GM18519 (cell line): ENCODE measurements at regions not wholly inside any gene's neighbourhood (a gene's known extent, or its start where the extent isn't known, plus 50 kb on each side); places are given as distances from the start of the nearest gene placed in this dataset.
"Not testable (repeated sequence)": the region's sequence is repeated elsewhere in the genome, so short reads cannot be mapped to it uniquely, and the experiment has no call there.

ENCODE experiments used
- ATAC-seq: cut with Tn5 transposase; IDR thresholded peaks from one replicate; pipeline ENCODE4 v1.9.1; 2021; ENCODE audit warnings: mild to moderate bottlenecking, moderate library complexity; ENCODE audit not compliant: unreplicated experiment, low FRiP score

GRCh38 chr16:8137606-8138005 is 452.7 kb downstream of the TMEM114 start:
- ATAC-seq: no peak

GRCh38 chr16:8130197-8130596 is 460.1 kb downstream of the TMEM114 start:
- ATAC-seq: no peak

- ATAC-seq: no peak
Observed at GRCh38 chr16:8127070-8127469, 463.2 kb downstream of the TMEM114 start.

- ATAC-seq: no peak
Observed at GRCh38 chr16:8126313-8126712, 464.0 kb downstream of the TMEM114 start.

DNA sequence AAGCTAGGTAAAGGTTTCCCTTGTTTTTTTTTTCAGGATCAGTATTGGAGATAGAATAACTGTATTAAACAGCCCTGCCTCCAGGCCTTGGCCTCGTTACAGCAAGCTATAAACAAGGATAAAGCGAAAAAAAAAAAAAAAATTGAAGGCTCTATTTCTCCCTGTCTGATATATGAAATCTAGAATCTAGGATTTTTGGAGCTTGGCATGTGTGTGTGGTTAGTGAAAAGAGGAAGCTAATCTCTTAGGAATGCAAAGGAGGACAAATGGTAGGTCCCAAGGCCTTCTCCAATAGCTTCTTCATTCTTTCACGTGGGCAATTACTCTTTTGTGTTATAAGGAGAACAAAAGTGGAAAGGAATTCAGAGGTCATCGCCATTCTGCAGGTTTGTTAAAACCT is 470.3 kb downstream of the TMEM114 start:
- ATAC-seq: no peak

DNA sequence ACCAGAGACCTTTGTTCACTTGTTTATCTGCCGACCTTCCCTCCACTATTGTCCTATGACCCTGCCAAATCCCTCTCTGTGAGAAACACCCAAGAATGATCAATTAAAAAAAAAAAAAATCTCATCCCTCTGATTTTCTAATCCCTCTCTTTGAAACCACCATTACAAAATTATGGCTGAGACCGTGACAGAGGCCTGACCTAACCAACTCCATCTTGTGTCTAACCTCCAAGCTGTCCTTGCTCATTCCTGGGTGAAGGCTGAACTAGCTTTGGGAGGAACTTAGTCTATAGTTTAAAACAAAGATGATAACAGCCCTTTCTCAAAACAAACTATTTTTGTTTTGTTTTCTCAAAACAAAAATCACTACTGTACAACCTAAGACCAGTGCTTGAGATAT is 474.5 kb downstream of the TMEM114 start:
- no peak for ATAC-seq

DNA sequence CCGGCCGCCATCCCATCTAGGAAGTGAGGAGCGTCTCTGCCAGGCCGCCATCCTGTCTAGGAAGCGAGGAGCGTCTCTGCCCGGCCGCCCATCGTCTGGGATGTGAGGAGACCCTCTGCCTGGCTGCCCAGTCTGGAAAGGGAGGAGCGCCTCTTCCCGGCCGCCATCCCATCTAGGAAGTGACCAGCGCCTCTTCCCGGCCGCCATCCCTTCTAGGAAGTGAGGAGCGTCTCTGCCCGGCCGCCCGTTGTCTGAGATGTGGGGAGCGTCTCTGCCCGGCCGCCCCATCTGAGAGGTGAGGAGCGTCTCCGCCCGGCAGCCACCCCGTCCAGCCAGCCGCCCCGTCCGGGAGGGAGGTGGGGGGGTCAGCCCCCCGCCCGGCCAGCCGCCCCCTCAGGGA is 475.4 kb downstream of the TMEM114 start:
- not testable (repeated sequence) for ATAC-seq

- no peak for ATAC-seq
Observed at GRCh38 chr16:8113843-8114242, 476.5 kb downstream of the TMEM114 start.

DNA sequence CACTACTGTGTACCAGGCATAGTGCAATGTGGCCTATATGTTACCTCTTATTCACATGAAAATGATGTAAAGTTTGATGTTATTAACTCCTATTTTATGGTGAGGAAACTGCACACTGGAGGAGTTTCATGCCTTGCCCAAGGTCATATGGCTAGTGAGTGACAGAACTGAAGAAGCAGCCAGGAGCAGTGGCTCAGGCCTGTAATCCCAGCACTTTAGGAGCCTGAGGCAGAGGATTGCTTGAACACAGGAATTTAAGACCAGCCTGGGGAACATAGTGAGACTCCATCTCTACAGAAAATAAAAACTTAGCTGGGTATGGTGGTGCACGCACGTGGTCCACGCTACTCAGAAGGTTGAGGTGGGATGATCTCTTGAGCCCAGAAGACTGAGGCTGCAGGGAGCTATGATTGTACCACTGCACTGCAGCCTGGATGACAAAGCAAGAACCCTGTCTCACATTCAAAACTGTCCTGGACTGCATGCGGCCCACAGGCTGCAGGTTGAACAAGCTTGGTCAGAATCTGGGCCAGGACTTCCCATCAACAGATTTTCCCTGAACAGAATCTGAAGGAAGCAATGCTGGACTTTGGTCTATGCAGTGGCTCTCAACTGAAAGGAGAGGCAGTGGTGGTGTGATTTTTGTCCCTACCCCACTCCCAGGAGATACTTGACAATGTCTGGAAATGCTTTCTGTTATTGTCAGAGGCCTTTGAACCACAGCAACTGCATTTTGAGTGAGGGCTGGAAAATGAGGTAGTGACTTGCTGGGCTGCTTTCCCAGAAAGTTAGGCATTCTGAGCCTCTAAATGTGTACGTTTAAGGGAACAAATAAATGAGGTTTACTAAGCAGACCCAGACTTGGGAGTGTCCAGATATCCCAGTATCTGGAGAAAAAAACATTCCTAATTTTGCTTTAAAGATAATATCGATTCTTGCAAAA is 479.5 kb downstream of the TMEM114 start:
- ATAC-seq: no peak

- no peak for ATAC-seq
Observed at GRCh38 chr16:8109510-8110369, 480.6 kb downstream of the TMEM114 start.

DNA sequence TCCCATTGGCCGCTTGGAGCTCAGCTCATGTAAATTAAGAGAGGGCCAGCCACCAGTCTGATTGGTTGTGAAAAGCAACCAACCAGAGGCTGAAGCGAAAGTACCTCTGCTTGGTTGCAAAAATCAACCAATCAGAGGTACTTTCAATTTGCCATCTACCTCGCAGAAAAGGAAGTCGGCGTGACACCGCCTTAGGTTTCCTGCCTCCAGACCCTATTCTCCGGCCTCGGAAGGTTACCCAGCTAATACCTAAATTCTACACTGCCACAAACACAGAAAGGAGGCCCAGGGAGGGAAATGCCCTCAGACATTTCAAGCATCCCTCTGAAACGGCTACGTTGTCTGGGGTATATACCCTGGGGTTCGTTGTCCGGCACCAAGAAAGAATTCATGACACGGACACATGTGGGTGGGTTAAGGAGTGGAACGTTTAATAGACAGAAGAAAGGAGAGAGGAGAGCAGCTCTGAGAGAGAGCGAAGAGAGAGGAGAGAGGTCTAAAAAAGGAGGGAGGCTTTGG is 481.3 kb downstream of the TMEM114 start:
- ATAC-seq: no peak

GRCh38 chr16:8107296-8107695 is 483.0 kb downstream of the TMEM114 start:
- ATAC-seq: no peak

- ATAC-seq: no peak
Observed at GRCh38 chr16:8103649-8104289, 486.5 kb downstream of the TMEM114 start.

- ATAC-seq: no peak
Observed at GRCh38 chr16:8099586-8099985, 490.7 kb downstream of the TMEM114 start.

DNA sequence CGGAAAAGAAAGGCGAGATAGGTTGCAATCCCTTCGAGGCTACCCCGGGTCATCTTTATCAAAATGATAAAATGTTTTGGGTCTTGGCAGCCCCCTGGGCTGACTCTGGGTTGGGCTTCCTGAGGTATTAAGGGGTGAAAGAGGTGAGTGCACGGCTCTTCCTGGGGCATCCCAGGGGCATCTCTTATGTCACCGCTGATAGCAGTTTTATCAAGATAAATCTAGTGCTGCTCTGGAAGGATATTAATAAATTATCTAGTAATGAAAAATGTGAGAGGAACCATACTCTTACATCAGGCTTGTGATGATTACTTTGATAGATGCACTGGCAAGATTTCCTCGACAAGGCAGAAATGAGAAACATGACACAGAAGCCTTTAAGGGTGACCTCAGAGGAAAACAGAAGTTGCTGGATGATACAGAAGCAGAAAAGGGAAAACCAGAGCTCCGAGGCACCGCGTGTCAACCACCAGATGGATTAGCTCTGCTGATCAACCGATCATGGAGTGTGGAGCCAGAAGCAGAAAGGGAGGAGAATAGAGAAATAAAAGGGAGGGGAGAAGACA is 491.3 kb downstream of the TMEM114 start:
- no peak for ATAC-seq

DNA sequence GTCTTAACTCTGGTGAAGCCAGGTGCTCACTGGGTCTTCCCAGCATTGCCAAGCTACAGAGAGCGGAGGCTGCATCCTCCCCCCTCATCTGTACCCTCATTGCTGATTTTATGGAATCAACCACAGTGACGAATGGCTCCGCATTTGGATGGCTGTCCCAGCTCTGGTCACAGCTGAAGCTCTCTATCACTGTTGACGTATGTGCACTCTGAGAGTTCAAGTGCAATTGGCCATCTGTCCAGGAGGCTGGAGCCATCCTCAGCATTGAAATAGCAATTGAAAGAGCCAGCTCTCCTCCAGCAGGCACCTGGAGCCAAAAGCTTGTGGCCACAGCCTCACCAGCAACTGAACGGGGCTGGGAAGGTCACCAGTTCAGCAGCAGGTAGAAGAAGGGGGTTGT is 494.1 kb downstream of the TMEM114 start:
- no peak for ATAC-seq

DNA sequence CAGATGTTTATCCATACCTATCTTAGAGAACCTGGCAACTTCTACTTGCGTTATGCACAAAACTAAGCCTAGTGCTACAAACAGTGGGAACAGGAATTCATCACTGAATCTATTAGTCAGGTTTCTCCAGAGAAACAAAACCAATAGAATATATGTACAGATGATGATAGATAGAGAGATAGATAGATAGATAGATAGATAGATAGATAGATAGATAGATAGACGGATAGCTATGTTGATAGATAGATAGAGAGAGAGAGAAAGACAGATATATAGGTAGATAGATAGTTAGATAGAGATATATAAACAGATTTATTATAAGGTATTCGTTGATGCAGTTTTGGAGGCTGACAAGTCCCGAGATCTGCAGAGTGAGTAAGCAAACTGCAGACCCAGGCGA is 495.6 kb downstream of the TMEM114 start:
- no peak for ATAC-seq

DNA sequence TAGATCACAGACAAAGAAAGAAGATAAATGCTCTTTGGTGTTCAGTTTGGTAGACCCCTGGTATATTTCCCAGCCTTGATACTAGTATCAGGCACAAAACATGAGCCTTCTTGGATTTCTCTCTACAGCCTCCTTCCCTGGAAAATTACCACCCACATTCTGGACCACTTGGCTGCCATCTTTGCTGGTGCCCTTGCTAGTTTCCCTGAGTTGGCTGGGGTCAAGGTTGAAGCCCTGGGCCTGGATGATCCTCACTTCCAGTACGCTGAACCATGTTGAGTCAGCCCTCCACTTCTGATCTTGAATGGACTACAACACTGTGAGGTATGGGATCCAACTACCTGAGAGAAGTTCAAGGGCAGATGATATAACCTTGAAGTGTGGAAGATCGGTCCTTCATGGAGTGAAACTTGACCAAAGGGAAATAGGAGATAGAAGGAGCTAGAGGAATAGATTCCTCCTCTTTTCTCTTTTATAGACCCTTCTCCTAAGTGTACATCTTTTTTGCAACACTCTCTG is 501.4 kb downstream of the TMEM114 start:
- ATAC-seq: no peak

DNA sequence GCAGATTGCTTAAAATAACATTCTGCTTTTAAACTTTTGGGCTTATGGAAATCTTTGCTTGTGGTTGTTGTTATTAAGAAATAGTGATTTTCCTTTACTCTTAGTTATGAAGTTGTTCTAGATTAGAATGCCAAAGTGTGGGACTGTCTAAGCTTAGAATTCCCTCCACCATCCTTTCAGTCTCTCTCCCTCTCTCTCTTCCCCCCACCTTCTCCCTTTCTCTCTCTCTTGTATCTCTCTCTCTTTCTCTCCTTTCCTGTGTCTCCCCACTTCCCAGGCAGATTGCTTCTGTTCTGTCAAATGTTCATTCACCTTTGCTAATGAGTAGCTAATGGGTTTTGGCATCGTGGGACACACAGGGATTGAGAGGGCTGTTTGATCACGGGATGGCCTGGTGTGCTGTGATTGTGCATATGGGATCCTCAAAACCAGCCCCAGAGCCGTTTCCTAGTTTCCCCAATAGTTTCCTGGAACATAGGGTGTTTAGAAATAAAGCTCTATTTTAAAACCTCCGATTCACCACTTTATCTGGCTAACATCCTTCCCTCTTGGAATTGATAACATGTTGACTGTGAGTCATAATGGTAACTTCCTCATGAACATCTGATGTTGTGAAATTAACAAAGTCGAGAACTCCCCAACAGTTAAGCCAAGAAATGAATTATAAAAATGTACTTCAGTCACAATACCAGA is 502.6 kb downstream of the TMEM114 start:
- ATAC-seq: no peak

- ATAC-seq: no peak
Observed at GRCh38 chr16:8087146-8087545, 503.2 kb downstream of the TMEM114 start.
